Immature natural killer cell (primary cell): ENCODE measurements at regions not wholly inside any gene's neighbourhood (a gene's known extent, or its start where the extent isn't known, plus 50 kb on each side); places are given as distances from the start of the nearest gene placed in this dataset.

ENCODE experiments used
- DNase-seq, 3 donors: peaks; one replicate each; pipeline ENCODE4 v3.0.0; 2022; ENCODE audit warnings: mixed read lengths in 1 of 3
- H3K27ac Mint-ChIP-seq, 6 donors: one replicate each; pipeline ENCODE4 v1.8.0; 2020; ENCODE audit warnings: mixed read lengths in 6 of 6, mild to moderate bottlenecking in 5 of 6, inconsistent platforms in 4 of 6, moderate library complexity in 3 of 6
- H3K27me3 Mint-ChIP-seq, 3 donors: one replicate each; pipeline ENCODE4 v1.8.0; 2020 to 2021; ENCODE audit warnings: low read depth in 3 of 3, mild to moderate bottlenecking in 3 of 3, mixed read lengths in 3 of 3, moderate library complexity in 3 of 3, inconsistent platforms in 1 of 3
- H3K36me3 Mint-ChIP-seq, 3 donors: one replicate each; pipeline ENCODE4 v1.8.0; 2020; ENCODE audit warnings: mixed read lengths in 3 of 3, inconsistent platforms in 2 of 3, mild to moderate bottlenecking in 2 of 3
- H3K4me1 Mint-ChIP-seq, 2 donors: one replicate each; pipeline ENCODE4 v1.8.0; 2020; ENCODE audit warnings: inconsistent platforms in 2 of 2, mild to moderate bottlenecking in 2 of 2, mixed read lengths in 2 of 2, moderate library complexity in 1 of 2
- H3K4me3 Mint-ChIP-seq, 5 donors: one replicate each; pipeline ENCODE4 v1.8.0; 2020; ENCODE audit warnings: mild to moderate bottlenecking in 5 of 5, mixed read lengths in 5 of 5, inconsistent platforms in 3 of 5, moderate library complexity in 3 of 5
- H3K9me3 Mint-ChIP-seq, 6 donors: one replicate each; pipeline ENCODE4 v1.8.0; 2020; ENCODE audit warnings: mild to moderate bottlenecking in 6 of 6, mixed read lengths in 6 of 6, inconsistent platforms in 4 of 6, moderate library complexity in 3 of 6

GRCh38 chr10:52410916-52411315, 96.8 kb downstream of the DKK1 start:
- Mint-ChIP-seq H3K4me1 (no peaks in the 10 kb centered on the region), H3K9me3 (peaks cover 0 to 19% (median 6%) of the 10 kb centered on the region in 6 donors), H3K4me3 (no peak overlapping the region), H3K36me3 (no peaks in the 10 kb centered on the region), H3K27me3 (peaks cover 2 to 4% (median 3%) of the 10 kb centered on the region in 3 donors), H3K27ac (no peak overlapping the region)
- no peak for DNase-seq

GRCh38 chr10:52419281-52419680, 105.2 kb downstream of the DKK1 start:
- Mint-ChIP-seq H3K36me3 (no peaks in the 10 kb centered on the region), H3K4me3 (no peak overlapping the region), H3K27ac (no peak overlapping the region), H3K4me1 (no peaks in the 10 kb centered on the region), H3K27me3 (peaks cover 0 to 4% (median 2%) of the 10 kb centered on the region in 3 donors), H3K9me3 (peaks cover 0 to 9% (median 0%) of the 10 kb centered on the region in 6 donors)
- DNase-seq: no peak

DNA sequence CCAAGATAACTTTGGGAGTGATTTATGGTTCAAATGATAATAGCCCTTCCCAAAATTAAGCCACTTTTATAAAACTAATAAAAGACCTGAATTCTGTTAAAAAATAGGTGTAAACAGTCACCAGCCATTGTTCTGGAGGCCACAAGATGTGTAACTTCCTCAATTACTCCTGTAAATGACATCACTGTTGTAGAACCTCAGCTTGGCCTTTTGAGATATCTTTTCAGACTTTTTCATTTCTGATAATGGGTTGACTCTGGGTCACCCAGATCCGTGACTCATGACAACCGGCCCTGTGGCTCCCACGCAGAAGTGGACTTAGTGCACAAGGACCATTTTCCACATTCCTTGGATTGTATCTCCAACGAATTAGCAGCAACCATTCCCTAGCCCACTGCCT, 106.6 kb downstream of the DKK1 start:
- no peak for DNase-seq
- H3K4me1 Mint-ChIP-seq: no peaks in the 10 kb centered on the region
- no peaks in the 10 kb centered on the region for H3K36me3 Mint-ChIP-seq
- peaks cover 0 to 6% (median 0%) of the 10 kb centered on the region in 6 donors for H3K9me3 Mint-ChIP-seq
- peaks cover 0 to 4% (median 2%) of the 10 kb centered on the region in 3 donors for H3K27me3 Mint-ChIP-seq
- H3K4me3 Mint-ChIP-seq: no peak overlapping the region
- H3K27ac Mint-ChIP-seq: no peak overlapping the region

GRCh38 chr10:52423369-52423768, 109.3 kb downstream of the DKK1 start:
- Mint-ChIP-seq H3K9me3 (peaks cover 0 to 4% (median 0%) of the 10 kb centered on the region in 6 donors), H3K4me1 (no peaks in the 10 kb centered on the region), H3K36me3 (no peaks in the 10 kb centered on the region), H3K27ac (no peak overlapping the region), H3K4me3 (no peak overlapping the region), H3K27me3 (peaks cover 0 to 4% (median 2%) of the 10 kb centered on the region in 3 donors)
- DNase-seq: no peak

DNA sequence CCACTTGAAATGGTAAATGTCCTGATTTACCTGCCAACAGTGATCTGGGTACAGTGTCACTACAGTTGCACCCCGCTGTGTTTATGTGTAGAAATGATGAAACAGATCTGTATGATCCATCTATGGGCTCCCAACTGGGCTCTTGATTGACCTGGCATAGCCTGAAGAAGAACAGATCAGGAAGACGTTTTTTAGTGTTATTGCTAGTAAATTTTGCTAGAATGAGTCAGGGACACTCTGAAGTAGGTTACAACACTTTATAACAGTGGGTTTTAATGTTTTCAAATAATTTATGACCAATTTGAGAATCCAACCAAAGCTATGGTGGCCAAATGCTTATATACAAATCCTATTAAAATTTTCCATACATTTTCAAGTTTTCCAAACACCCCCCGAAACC, 110.3 kb downstream of the DKK1 start:
- no peak for DNase-seq

DNA sequence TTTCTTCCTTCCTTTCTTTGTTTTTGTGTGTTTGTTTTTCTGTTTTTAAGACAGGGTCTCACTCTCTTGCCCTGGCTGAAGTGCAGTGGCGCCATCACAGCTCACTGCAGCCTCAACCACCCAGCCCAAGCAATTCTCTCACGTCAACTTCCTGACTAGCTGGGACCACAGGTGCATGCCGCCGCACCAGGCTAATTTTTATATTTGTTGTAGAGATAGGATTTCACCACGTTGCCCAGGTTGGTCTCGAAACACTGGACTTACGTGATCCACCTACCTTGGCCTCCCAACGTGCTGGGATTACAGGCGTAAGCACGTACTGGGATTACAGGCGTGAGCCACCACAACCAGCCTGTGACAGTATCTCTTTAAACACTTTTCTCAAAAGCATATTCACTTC, 120.7 kb downstream of the DKK1 start:
- no peaks in the 10 kb centered on the region for H3K27me3 Mint-ChIP-seq
- H3K36me3 Mint-ChIP-seq: no peaks in the 10 kb centered on the region
- H3K4me3 Mint-ChIP-seq: no peak overlapping the region
- no peak for DNase-seq
- H3K9me3 Mint-ChIP-seq: peaks cover 0 to 13% (median 0%) of the 10 kb centered on the region in 6 donors
- peaks cover 17 to 39% of the 10 kb centered on the region in 2 donors for H3K4me1 Mint-ChIP-seq
- no peak overlapping the region for H3K27ac Mint-ChIP-seq

More for the DNA sequence above, 110.3 kb downstream of the DKK1 start:
- Mint-ChIP-seq H3K4me3 (no peak overlapping the region), H3K36me3 (no peaks in the 10 kb centered on the region), H3K9me3 (peaks cover 0 to 4% (median 0%) of the 10 kb centered on the region in 6 donors), H3K27ac (no peak overlapping the region), H3K4me1 (no peaks in the 10 kb centered on the region), H3K27me3 (peaks cover 2 to 4% (median 2%) of the 10 kb centered on the region in 3 donors)

DNA sequence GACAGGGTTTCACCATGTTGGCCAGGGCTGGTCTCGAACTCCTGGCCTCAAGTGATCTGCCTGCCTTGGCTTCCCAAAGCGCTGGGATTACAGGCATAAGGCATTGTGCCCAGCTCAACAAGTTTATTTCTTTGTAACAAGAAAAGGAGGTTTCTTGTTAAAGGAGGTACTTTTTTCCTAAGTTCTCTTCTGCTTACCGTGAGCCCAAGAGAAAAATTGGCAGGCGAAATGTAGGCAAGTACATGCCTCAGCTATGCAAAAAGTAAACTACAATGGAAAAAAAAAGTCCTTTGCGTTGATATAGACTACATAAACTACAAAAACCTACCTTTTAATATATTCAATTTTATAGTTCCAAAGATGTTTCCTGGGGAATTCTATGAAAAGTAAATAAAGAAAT, 122.6 kb downstream of the DKK1 start:
- Mint-ChIP-seq H3K27ac (peak overlapping the region in 2 of 6 donors; percentile 24 to 76), H3K27me3 (no peaks in the 10 kb centered on the region), H3K4me1 (peaks cover 19 to 39% of the 10 kb centered on the region in 2 donors), H3K36me3 (no peaks in the 10 kb centered on the region), H3K4me3 (peak overlapping the region in 2 of 5 donors; percentile 51 to 77), H3K9me3 (peaks cover 0 to 14% (median 0%) of the 10 kb centered on the region in 6 donors)
- no peak for DNase-seq

DNA sequence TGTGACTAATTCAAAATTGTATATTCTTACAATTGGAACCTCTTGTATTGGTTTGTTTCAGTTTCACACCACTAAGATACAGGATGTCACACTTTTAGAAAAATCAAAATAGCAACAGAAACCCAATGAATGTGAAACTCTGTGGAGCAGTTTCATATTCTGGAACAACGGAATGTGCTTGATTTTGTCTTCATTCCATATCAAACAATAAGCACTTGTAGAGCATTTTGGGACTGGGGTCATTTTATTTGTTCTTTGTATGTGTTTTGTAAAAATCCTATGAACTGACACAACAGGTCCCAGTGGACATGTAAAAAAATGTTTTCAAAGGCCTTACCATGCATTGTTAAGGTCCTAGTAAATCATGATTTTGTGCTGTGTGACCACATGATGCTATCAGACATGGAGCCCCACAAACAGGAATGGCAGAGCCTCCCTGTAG, 123.1 kb downstream of the DKK1 start:
- peaks cover 19 to 39% of the 10 kb centered on the region in 2 donors for H3K4me1 Mint-ChIP-seq
- no peaks in the 10 kb centered on the region for H3K36me3 Mint-ChIP-seq
- H3K4me3 Mint-ChIP-seq: peak overlapping the region; percentile 51 to 77 (median 61)
- H3K27me3 Mint-ChIP-seq: no peaks in the 10 kb centered on the region
- H3K27ac Mint-ChIP-seq: peak overlapping the region; percentile 71 to 91 (median 78)
- peak; percentile 26 to 50 (median 34) for DNase-seq
- peaks cover 0 to 14% (median 0%) of the 10 kb centered on the region in 6 donors for H3K9me3 Mint-ChIP-seq

GRCh38 chr10:52438119-52438518, 124.0 kb downstream of the DKK1 start:
- Mint-ChIP-seq H3K36me3 (no peaks in the 10 kb centered on the region), H3K9me3 (peaks cover 0 to 14% (median 0%) of the 10 kb centered on the region in 6 donors), H3K27me3 (no peaks in the 10 kb centered on the region), H3K27ac (peak overlapping the region in 5 of 6 donors; percentile 17 to 63 (median 40)), H3K4me1 (peaks cover 19 to 39% of the 10 kb centered on the region in 2 donors), H3K4me3 (peak overlapping the region in 1 of 5 donors; percentile 5)
- no peak for DNase-seq

- peaks cover 17 to 33% of the 10 kb centered on the region in 2 donors for H3K4me1 Mint-ChIP-seq
- H3K27me3 Mint-ChIP-seq: no peaks in the 10 kb centered on the region
- H3K27ac Mint-ChIP-seq: no peak overlapping the region
Measured at GRCh38 chr10:52440612-52441285, 126.7 kb downstream of the DKK1 start.

GRCh38 chr10:52442576-52442975, 128.5 kb downstream of the DKK1 start:
- no peaks in the 10 kb centered on the region for H3K36me3 Mint-ChIP-seq
- DNase-seq: no peak
- no peak overlapping the region for H3K27ac Mint-ChIP-seq
- H3K4me1 Mint-ChIP-seq: peaks cover 6 to 14% of the 10 kb centered on the region in 2 donors
- peaks cover 0 to 14% (median 0%) of the 10 kb centered on the region in 6 donors for H3K9me3 Mint-ChIP-seq
- H3K27me3 Mint-ChIP-seq: no peaks in the 10 kb centered on the region
- no peak overlapping the region for H3K4me3 Mint-ChIP-seq

More at GRCh38 chr10:52440612-52441285, 126.7 kb downstream of the DKK1 start:
- no peaks in the 10 kb centered on the region for H3K36me3 Mint-ChIP-seq
- no peak overlapping the region for H3K4me3 Mint-ChIP-seq
- no peak for DNase-seq
- peaks cover 0 to 14% (median 0%) of the 10 kb centered on the region in 6 donors for H3K9me3 Mint-ChIP-seq

DNA sequence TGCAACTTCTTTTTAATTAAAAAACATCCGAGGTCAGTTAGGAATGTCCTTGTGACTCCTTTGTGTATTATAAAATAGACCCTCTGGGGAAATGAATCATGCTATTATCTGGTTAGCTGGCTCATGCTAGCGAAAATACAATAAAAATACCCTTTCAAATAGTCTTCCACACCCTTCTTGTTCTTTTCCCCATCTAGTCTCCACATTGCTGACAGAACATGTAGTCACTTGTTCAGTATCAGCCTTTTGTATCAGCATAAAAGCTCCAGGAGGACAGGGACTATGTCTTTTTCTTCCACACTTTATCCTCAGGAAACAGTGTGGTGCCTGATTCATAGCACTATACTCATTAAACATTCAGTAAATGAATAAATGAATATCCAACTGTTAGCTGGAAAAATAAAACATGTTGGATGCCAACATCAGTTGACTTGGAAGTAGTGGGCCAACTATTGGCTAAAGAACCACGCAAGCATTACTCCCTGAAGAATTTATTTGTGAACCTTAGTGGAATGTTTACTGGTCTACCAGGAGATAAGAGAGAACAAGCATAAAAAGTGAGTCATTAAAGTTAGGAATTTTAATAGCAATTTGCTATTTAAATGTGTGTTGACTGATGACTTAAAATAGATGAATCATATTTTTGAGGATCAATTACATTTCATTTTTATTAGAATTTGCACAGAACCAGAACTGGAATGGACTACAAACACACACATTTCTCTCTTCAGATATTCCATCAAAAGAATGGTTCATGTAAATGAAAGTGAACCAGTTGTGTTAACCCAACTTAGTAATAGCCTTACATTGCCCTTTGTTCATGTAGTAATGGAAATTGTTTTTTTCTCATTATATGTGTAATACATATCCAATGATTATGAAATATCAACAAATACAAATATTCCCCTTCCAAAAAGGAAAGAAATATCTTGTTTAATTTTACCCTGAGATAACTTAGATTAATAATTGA, 129.6 kb downstream of the DKK1 start:
- H3K4me1 Mint-ChIP-seq: peaks cover 3% of the 10 kb centered on the region in 2 donors
- peaks cover 0 to 9% (median 0%) of the 10 kb centered on the region in 6 donors for H3K9me3 Mint-ChIP-seq
- no peaks in the 10 kb centered on the region for H3K36me3 Mint-ChIP-seq
- no peak for DNase-seq
- no peak overlapping the region for H3K4me3 Mint-ChIP-seq
- no peaks in the 10 kb centered on the region for H3K27me3 Mint-ChIP-seq
- no peak overlapping the region for H3K27ac Mint-ChIP-seq

DNA sequence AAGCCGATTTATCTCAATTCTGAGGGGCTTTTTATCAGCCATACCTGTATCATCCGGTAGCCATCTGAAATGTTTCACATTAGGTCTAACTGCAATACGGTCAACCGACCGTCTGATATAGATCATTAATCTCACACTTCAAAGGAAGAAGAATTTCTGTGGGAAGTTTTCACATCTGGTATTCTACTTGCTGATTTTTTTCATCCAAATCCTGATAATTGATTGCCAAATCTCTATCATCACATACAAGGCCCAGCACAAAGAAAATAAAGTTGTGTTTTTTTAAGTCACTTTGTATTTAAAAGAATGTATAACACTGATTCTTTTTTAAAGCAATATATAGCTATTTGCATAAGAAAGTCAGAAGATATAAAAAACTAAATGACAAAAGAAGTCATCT, 132.3 kb downstream of the DKK1 start:
- Mint-ChIP-seq H3K4me1 (no peaks in the 10 kb centered on the region), H3K27me3 (no peaks in the 10 kb centered on the region), H3K4me3 (no peak overlapping the region), H3K36me3 (no peaks in the 10 kb centered on the region), H3K27ac (no peak overlapping the region), H3K9me3 (no peaks in the 10 kb centered on the region)
- DNase-seq: no peak

GRCh38 chr10:52447931-52448353, 133.9 kb downstream of the DKK1 start:
- Mint-ChIP-seq H3K27me3 (no peaks in the 10 kb centered on the region), H3K4me3 (no peak overlapping the region), H3K36me3 (no peaks in the 10 kb centered on the region), H3K27ac (no peak overlapping the region), H3K9me3 (no peaks in the 10 kb centered on the region), H3K4me1 (no peaks in the 10 kb centered on the region)
- DNase-seq: no peak
